DOHH2 (cell line): ENCODE measurements at regions not wholly inside any gene's neighbourhood (a gene's known extent, or its start where the extent isn't known, plus 50 kb on each side); places are given as distances from the start of the nearest gene placed in this dataset.

Source experiments
- EZH2phosphoT487 ChIP-seq: fragments of 200-600 bp; sonication (generic); IDR thresholded peaks from 2 replicates; pipeline ENCODE4 v1.6.1; 2017; ENCODE audit warnings: borderline replicate concordance, mild to moderate bottlenecking, antibody characterized with exemption, low read length, moderate library complexity, mixed read lengths
- TF ChIP-seq, protein P1 (sequence below): fragments of 200-600 bp; sonication (generic); IDR thresholded peaks from one replicate; pipeline ENCODE4 v1.5.1; 2014; ENCODE audit warnings: antibody characterized with exemption, mild to moderate bottlenecking, low read depth, low read length; ENCODE audit not compliant: poor library complexity, severe bottlenecking

DNA sequence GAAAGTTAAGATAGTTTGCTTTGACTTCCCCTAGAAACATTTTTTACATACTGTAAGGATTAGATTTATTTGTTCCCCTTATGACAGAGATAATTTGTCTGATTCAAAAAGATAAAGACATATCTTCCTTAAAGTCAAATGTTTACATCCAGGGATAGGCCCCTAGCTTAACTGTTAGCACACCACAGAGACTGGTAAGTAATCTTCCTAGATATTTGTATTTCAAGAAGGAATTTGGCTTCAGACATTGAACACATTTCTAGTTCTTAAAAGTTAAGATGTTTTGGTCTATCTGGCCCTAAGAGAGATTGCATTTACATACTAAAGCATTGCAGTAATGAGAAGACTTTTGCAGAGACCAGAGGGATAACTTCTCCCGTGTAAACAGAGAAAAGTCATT, 1201.1 kb upstream of the GJE1 start:
- TF ChIP-seq, protein P1, sequence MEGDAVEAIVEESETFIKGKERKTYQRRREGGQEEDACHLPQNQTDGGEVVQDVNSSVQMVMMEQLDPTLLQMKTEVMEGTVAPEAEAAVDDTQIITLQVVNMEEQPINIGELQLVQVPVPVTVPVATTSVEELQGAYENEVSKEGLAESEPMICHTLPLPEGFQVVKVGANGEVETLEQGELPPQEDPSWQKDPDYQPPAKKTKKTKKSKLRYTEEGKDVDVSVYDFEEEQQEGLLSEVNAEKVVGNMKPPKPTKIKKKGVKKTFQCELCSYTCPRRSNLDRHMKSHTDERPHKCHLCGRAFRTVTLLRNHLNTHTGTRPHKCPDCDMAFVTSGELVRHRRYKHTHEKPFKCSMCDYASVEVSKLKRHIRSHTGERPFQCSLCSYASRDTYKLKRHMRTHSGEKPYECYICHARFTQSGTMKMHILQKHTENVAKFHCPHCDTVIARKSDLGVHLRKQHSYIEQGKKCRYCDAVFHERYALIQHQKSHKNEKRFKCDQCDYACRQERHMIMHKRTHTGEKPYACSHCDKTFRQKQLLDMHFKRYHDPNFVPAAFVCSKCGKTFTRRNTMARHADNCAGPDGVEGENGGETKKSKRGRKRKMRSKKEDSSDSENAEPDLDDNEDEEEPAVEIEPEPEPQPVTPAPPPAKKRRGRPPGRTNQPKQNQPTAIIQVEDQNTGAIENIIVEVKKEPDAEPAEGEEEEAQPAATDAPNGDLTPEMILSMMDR, result no peak
- TF ChIP-seq EZH2phosphoT487, result no peak
